A549 (cell line): ENCODE measurements at regions not wholly inside any gene's neighbourhood (a gene's known extent, or its start where the extent isn't known, plus 50 kb on each side); places are given as distances from the start of the nearest gene placed in this dataset.

ENCODE experiments used
- ATAC-seq, 2 experiments: fragments of 200-7000 bp in 1 of 2; fragments of >200 bp in 1 of 2; cut with Nextera tagmentation in 1 of 2; cut with Tn5 transposase in 1 of 2; 3 replicates each; pipeline versions ENCODE4 v1.8.0 to v1.9.1; 2018 to 2020; ENCODE audit warnings: mild to moderate bottlenecking in 1 of 2, moderate library complexity in 1 of 2
- CTCF ChIA-PET: fragments of 300-600 bp; sonication (Branson Sonifier 250); formaldehyde crosslinking; extraction: SDS; loops from one replicate; lab custom pipeline; 2021; ENCODE audit warnings: antibody characterized with exemption, inconsistent platforms; lab: Yijun Ruan, JAX
- POLR2A ChIA-PET: fragments of 350-600 bp; formaldehyde crosslinking; extraction: SDS; loops from one replicate; lab custom pipeline; 2021; ENCODE audit warnings: antibody characterized with exemption, inconsistent platforms; lab: Yijun Ruan, JAX
- DNase-seq, 2 experiments: peaks; one replicate each; pipeline versions ENCODE4 v3.0.0 to v3.0.0-alpha.2; 2011 to 2016; ENCODE audit warnings: low read depth in 1 of 2, low spot score in 1 of 2
- FAIRE-seq: peaks from 2 replicates; lab custom pipeline; 2011; peaks lifted over from hg19 to GRCh38; lab: Jason Lieb, UNC
- H3K27ac ChIP-seq, 2 experiments: fragments of >200 bp; sonication (Bioruptor Twin); formaldehyde crosslinking; 3 replicates each; pipeline ENCODE4 v1.5.1; 2016 to 2017
- H3K4me1 ChIP-seq: fragments of >200 bp; sonication (Bioruptor Twin); formaldehyde crosslinking; 3 replicates; pipeline ENCODE4 v1.6.1; 2016
- H3K4me2 ChIP-seq: fragments of >200 bp; sonication (Bioruptor Twin); formaldehyde crosslinking; 3 replicates; pipeline ENCODE4 v1.6.1; 2016
- H3K4me3 ChIP-seq: fragments of >200 bp; sonication (Bioruptor Twin); formaldehyde crosslinking; 3 replicates; pipeline ENCODE4 v1.5.1; 2016
- H3K9me3 ChIP-seq: fragments of >200 bp; sonication (Bioruptor Twin); formaldehyde crosslinking; 3 replicates; pipeline ENCODE4 v1.6.1; 2016
- ATOH8 ChIP-seq: fragments of 250-450 bp; sonication (Bioruptor Pico); IDR thresholded peaks from 2 replicates; pipeline ENCODE4 v1.5.0; 2020; ENCODE audit warnings: low read depth, mild to moderate bottlenecking, moderate library complexity
- CHD2 ChIP-seq: fragments of 150-350 bp; IDR thresholded peaks from 2 replicates; pipeline ENCODE4 v1.6.1; 2014; ENCODE audit warnings: low read length; ENCODE audit not compliant: partially characterized antibody
- CHD4 ChIP-seq: fragments of 200-600 bp; sonication (generic); IDR thresholded peaks from 2 replicates; pipeline ENCODE4 v1.6.1; 2016; ENCODE audit warnings: antibody characterized with exemption, mild to moderate bottlenecking, borderline replicate concordance
- CTCF ChIP-seq: fragments of >200 bp; sonication (Bioruptor Twin); formaldehyde crosslinking; IDR thresholded peaks from 3 replicates; pipeline ENCODE4 v1.5.1; 2016
- EHF ChIP-seq: fragments of 250-450 bp; sonication (Bioruptor Pico); IDR thresholded peaks from 2 replicates; pipeline ENCODE4 v1.5.0; 2020; ENCODE audit warnings: mild to moderate bottlenecking
- EHMT2 ChIP-seq: fragments of 200-600 bp; sonication (generic); IDR thresholded peaks from 2 replicates; pipeline ENCODE4 v1.6.1; 2016; ENCODE audit warnings: antibody characterized with exemption, low read depth, mild to moderate bottlenecking, moderate library complexity
- ELK1 ChIP-seq: fragments of 150-350 bp; IDR thresholded peaks from 2 replicates; pipeline ENCODE4 v1.6.1; 2014; ENCODE audit warnings: low read depth, mild to moderate bottlenecking, low read length
- ESRRA ChIP-seq: fragments of 150-350 bp; IDR thresholded peaks from 2 replicates; pipeline ENCODE4 v1.6.1; 2014; ENCODE audit warnings: mild to moderate bottlenecking, low read length, borderline replicate concordance
- FOSB ChIP-seq: fragments of 250-450 bp; sonication (Bioruptor Pico); IDR thresholded peaks from 2 replicates; pipeline ENCODE4 v1.5.0; 2020; ENCODE audit warnings: mild to moderate bottlenecking, moderate library complexity
- FOXS1 ChIP-seq: fragments of 250-450 bp; sonication (Bioruptor Pico); IDR thresholded peaks from 2 replicates; pipeline ENCODE4 v1.5.0; 2020; ENCODE audit warnings: mild to moderate bottlenecking, moderate library complexity
- GATA3 ChIP-seq: IDR thresholded peaks from 2 replicates; pipeline ENCODE4 v1.6.1; 2012; ENCODE audit warnings: borderline replicate concordance
- HEYL ChIP-seq: fragments of 250-450 bp; sonication (Bioruptor Pico); IDR thresholded peaks from 2 replicates; pipeline ENCODE4 v1.8.0; 2021; ENCODE audit warnings: mild to moderate bottlenecking, moderate library complexity
- HMGXB4 ChIP-seq: fragments of 250-450 bp; sonication (Bioruptor Pico); IDR thresholded peaks from 2 replicates; pipeline ENCODE4 v1.5.0; 2021; ENCODE audit warnings: mild to moderate bottlenecking, moderate library complexity, borderline replicate concordance
- HOXA7 ChIP-seq: fragments of 250-450 bp; sonication (Bioruptor Pico); IDR thresholded peaks from 2 replicates; pipeline ENCODE4 v1.5.0; 2020; ENCODE audit warnings: mild to moderate bottlenecking, moderate library complexity
- HOXB13 ChIP-seq: fragments of 250-450 bp; sonication (Bioruptor Pico); IDR thresholded peaks from 2 replicates; pipeline ENCODE4 v1.5.0; 2020; ENCODE audit warnings: low read depth, mild to moderate bottlenecking, moderate library complexity
- HOXB5 ChIP-seq: fragments of 250-450 bp; sonication (Bioruptor Pico); IDR thresholded peaks from 2 replicates; pipeline ENCODE4 v1.5.0; 2020; ENCODE audit warnings: mild to moderate bottlenecking, moderate library complexity
- JUN ChIP-seq, 2 experiments: fragments of >200 bp; sonication (Bioruptor Twin); formaldehyde crosslinking; IDR thresholded peaks; 2 replicates in 1 of 2; 3 replicates in 1 of 2; pipeline ENCODE4 v1.6.1; 2016 to 2017
- JUNB ChIP-seq: fragments of >200 bp; sonication (Bioruptor Twin); formaldehyde crosslinking; IDR thresholded peaks from 2 replicates; pipeline ENCODE4 v1.6.1; 2016
- KDM1A ChIP-seq: fragments of 200-600 bp; sonication (generic); IDR thresholded peaks from 2 replicates; pipeline ENCODE4 v1.6.1; 2016; ENCODE audit warnings: low read depth, mild to moderate bottlenecking
- MAX ChIP-seq: IDR thresholded peaks from 2 replicates; pipeline ENCODE4 v1.6.1; 2012
- MAZ ChIP-seq: fragments of 150-350 bp; IDR thresholded peaks from 2 replicates; pipeline ENCODE4 v1.6.1; 2014; ENCODE audit warnings: antibody characterized with exemption, low read depth, low read length, borderline replicate concordance
- NPAS2 ChIP-seq: fragments of 250-450 bp; sonication (Bioruptor Pico); IDR thresholded peaks from 2 replicates; pipeline ENCODE4 v1.8.0; 2022; ENCODE audit warnings: mild to moderate bottlenecking, moderate library complexity, borderline replicate concordance
- POLR2AphosphoS2 ChIP-seq: conservative IDR thresholded peaks from 2 replicates; pipeline ENCODE4 v1.6.1; 2012; ENCODE audit warnings: low read length, improper control_type of control experiment, inconsistent platforms
- RAD21 ChIP-seq, 2 experiments: fragments of >200 bp in 1 of 2; sonication (Bioruptor Twin) in 1 of 2; formaldehyde crosslinking in 1 of 2; IDR thresholded peaks in 1 of 2; conservative IDR thresholded peaks in 1 of 2; 2 replicates in 1 of 2; 3 replicates in 1 of 2; pipeline ENCODE4 v1.6.1; 2012 to 2018; ENCODE audit warnings: inconsistent platforms in 1 of 2
- RARB ChIP-seq: fragments of 250-450 bp; sonication (Bioruptor Pico); IDR thresholded peaks from 2 replicates; pipeline ENCODE4 v1.8.0; 2021; ENCODE audit warnings: mild to moderate bottlenecking, moderate library complexity
- RFX5 ChIP-seq: fragments of 450-650 bp; IDR thresholded peaks from 2 replicates; pipeline ENCODE4 v1.7.1; 2014; ENCODE audit warnings: antibody characterized with exemption, mild to moderate bottlenecking, moderate library complexity
- RNF2 ChIP-seq: fragments of 200-600 bp; sonication (generic); IDR thresholded peaks from 2 replicates; pipeline ENCODE4 v1.6.1; 2016; ENCODE audit warnings: low read depth, mild to moderate bottlenecking, antibody characterized with exemption, moderate library complexity, borderline replicate concordance
- SREBF2 ChIP-seq: fragments of 450-650 bp; IDR thresholded peaks from 2 replicates; pipeline ENCODE4 v1.6.1; 2014; ENCODE audit warnings: mild to moderate bottlenecking, moderate library complexity
- TP53 ChIP-seq: fragments of 250-450 bp; sonication (Bioruptor Pico); IDR thresholded peaks from 2 replicates; pipeline ENCODE4 v1.5.0; 2021; ENCODE audit warnings: mild to moderate bottlenecking, moderate library complexity
- ZC3H11A ChIP-seq: fragments of 450-650 bp; IDR thresholded peaks from 2 replicates; pipeline ENCODE4 v1.6.1; 2014; ENCODE audit warnings: antibody characterized with exemption, mild to moderate bottlenecking
- ZFP36 ChIP-seq: fragments of 450-650 bp; IDR thresholded peaks from 2 replicates; pipeline ENCODE4 v1.6.1; 2014; ENCODE audit warnings: borderline replicate concordance; ENCODE audit not compliant: partially characterized antibody
- ZSCAN20 ChIP-seq: fragments of 250-450 bp; sonication (Bioruptor Pico); IDR thresholded peaks from 2 replicates; pipeline ENCODE4 v1.8.0; 2022; ENCODE audit warnings: mild to moderate bottlenecking, moderate library complexity
- WGBS: methylation state at CpG from one replicate; pipeline ENCODE4 v1.1.6; 2017; ENCODE audit errors: missing lambda C conversion rate; 5-methylcytosine and 5-hydroxymethylcytosine counted together

- WGBS = 4% methylated on average over 1 of the region's 1 CpG
- no peak for TF ChIP-seq ZC3H11A
- TF ChIP-seq CHD4 = no peak
- TF ChIP-seq GATA3 = no peak
- no peak for TF ChIP-seq CTCF
- no peak for TF ChIP-seq HOXB5 (CRISPR knock-in tag)
- TF ChIP-seq ZFP36 = no peak
- TF ChIP-seq NPAS2 = no peak
- no peak for TF ChIP-seq ELK1
- no peak for TF ChIP-seq FOXS1 (CRISPR knock-in tag)
- TF ChIP-seq RNF2 = no peak
- TF ChIP-seq EHMT2 = no peak
- TF ChIP-seq JUN (IDR thresholded peaks at IDR 0.05) = no peak
- TF ChIP-seq HEYL (CRISPR knock-in tag) = no peak
- no peak for TF ChIP-seq ZSCAN20 (CRISPR knock-in tag)
- TF ChIP-seq ESRRA = no peak
- no peak for TF ChIP-seq HOXB13
- no peak for TF ChIP-seq EHF (CRISPR knock-in tag)
- TF ChIP-seq TP53 = no peak
- no peak for TF ChIP-seq POLR2AphosphoS2
- no peak overlapping the region for H3K4me3 ChIP-seq
- no peaks in the 10 kb centered on the region for H3K4me1 ChIP-seq
- ATAC-seq = no peak
- ChIA-PET POLR2A (no interaction called here), CTCF (no interaction called here)
- H3K4me2 ChIP-seq = no peak overlapping the region
- no peak overlapping the region for H3K27ac ChIP-seq
- H3K9me3 ChIP-seq = no peaks in the 10 kb centered on the region
- FAIRE-seq = no peak
- DNase-seq = no peak
Measured at GRCh38 chrX:88660836-88661235, 86.2 kb upstream of the CPXCR1 start.

- TF ChIP-seq HOXA7 (no peak), CHD2 (no peak), RFX5 (no peak), ATOH8 (CRISPR knock-in tag) (no peak), GATA3 (no peak), MAZ (no peak), RAD21 (conservative IDR thresholded peaks at IDR 0.05 in 1 of 2, IDR thresholded peaks at IDR 0.05 in 1 of 2) (no peak), JUNB (no peak), HOXB13 (no peak), KDM1A (no peak), MAX (no peak), EHMT2 (no peak), RARB (CRISPR knock-in tag) (no peak), SREBF2 (no peak), TP53 (no peak), ZFP36 (no peak), FOSB (CRISPR knock-in tag) (no peak), HMGXB4 (CRISPR knock-in tag) (no peak), POLR2AphosphoS2 (no peak)
- TF ChIP-seq, all 56 proteins: peak for 0
- no peak overlapping the region for H3K27ac ChIP-seq
- no peaks in the 10 kb centered on the region for H3K9me3 ChIP-seq
- no peak overlapping the region for H3K4me3 ChIP-seq
- no peaks in the 10 kb centered on the region for H3K4me1 ChIP-seq
- 32% methylated on average over 4 of the region's 4 CpGs for WGBS
- CTCF ChIA-PET = no interaction called here
- FAIRE-seq (no peak), DNase-seq (no peak), ATAC-seq (no peak)
- POLR2A ChIA-PET = no interaction called here
- no peak overlapping the region for H3K4me2 ChIP-seq
Measured at GRCh38 chrX:88672261-88672660, 74.8 kb upstream of the CPXCR1 start.
